GM21526 (cell line): ENCODE measurements at regions not wholly inside any gene's neighbourhood (a gene's known extent, or its start where the extent isn't known, plus 50 kb on each side); places are given as distances from the start of the nearest gene placed in this dataset.
"Not testable (repeated sequence)": the region's sequence is repeated elsewhere in the genome, so short reads cannot be mapped to it uniquely, and the experiment has no call there.

ENCODE experiments used
- ATAC-seq: cut with Tn5 transposase; IDR thresholded peaks from one replicate; pipeline ENCODE4 v1.9.1; 2021; ENCODE audit warnings: moderate library complexity; ENCODE audit not compliant: unreplicated experiment, low FRiP score

- ATAC-seq, result not testable (repeated sequence)
These were observed 128.0 kb upstream of the CAV2 start for GRCh38 chr7:116371536-116371935.

GRCh38 chr7:116373229-116373628 lies 126.3 kb upstream of the CAV2 start:
- ATAC-seq, result not testable (repeated sequence)

- no peak for ATAC-seq
These were observed 121.8 kb upstream of the CAV2 start for GRCh38 chr7:116377721-116378120.

GRCh38 chr7:116380025-116380424 lies 119.5 kb upstream of the CAV2 start:
- no peak for ATAC-seq

- no peak for ATAC-seq
These were observed 117.2 kb upstream of the CAV2 start for GRCh38 chr7:116382375-116382774.

- no peak for ATAC-seq
These were observed 114.5 kb upstream of the CAV2 start for GRCh38 chr7:116384936-116385635.

GRCh38 chr7:116386674-116387073 lies 112.9 kb upstream of the CAV2 start:
- no peak for ATAC-seq

- ATAC-seq, result no peak
These were observed 109.2 kb upstream of the CAV2 start for GRCh38 chr7:116390363-116390762.

- ATAC-seq, result no peak
These were observed 106.7 kb upstream of the CAV2 start for GRCh38 chr7:116392806-116393205.

GRCh38 chr7:116393654-116394053 lies 105.9 kb upstream of the CAV2 start:
- no peak for ATAC-seq

GRCh38 chr7:116394106-116394505 lies 105.4 kb upstream of the CAV2 start:
- ATAC-seq, result no peak

GRCh38 chr7:116395141-116395791 lies 104.3 kb upstream of the CAV2 start:
- no peak for ATAC-seq

GRCh38 chr7:116398672-116399071 lies 100.9 kb upstream of the CAV2 start:
- no peak for ATAC-seq

- no peak for ATAC-seq
These were observed 99.7 kb upstream of the CAV2 start for GRCh38 chr7:116399819-116400218.

- ATAC-seq, result no peak
These were observed 99.0 kb upstream of the CAV2 start for GRCh38 chr7:116400522-116400921.

- ATAC-seq, result no peak
These were observed 97.8 kb upstream of the CAV2 start for GRCh38 chr7:116401711-116402110.

- ATAC-seq, result no peak
These were observed 96.3 kb upstream of the CAV2 start for GRCh38 chr7:116403265-116403664.

GRCh38 chr7:116404389-116404788 lies 95.1 kb upstream of the CAV2 start:
- no peak for ATAC-seq

- no peak for ATAC-seq
These were observed 93.7 kb upstream of the CAV2 start for GRCh38 chr7:116405810-116406209.

- ATAC-seq, result no peak
These were observed 92.4 kb upstream of the CAV2 start for GRCh38 chr7:116407165-116407564.

- ATAC-seq, result no peak
These were observed 91.4 kb upstream of the CAV2 start for GRCh38 chr7:116408166-116408565.

GRCh38 chr7:116408831-116409453 lies 90.6 kb upstream of the CAV2 start:
- not testable (repeated sequence) for ATAC-seq
